Fibroblast of lung (primary cell): ENCODE measurements at regions not wholly inside any gene's neighbourhood (a gene's known extent, or its start where the extent isn't known, plus 50 kb on each side); places are given as distances from the start of the nearest gene placed in this dataset.
A peak's percentile ranks its signal among the peaks of the same experiment; 100 is the strongest.

ENCODE experiments used
- DNase-seq, 2 donors: peaks; one replicate each; pipeline versions ENCODE4 v3.0.0 to v3.0.0-alpha.2; 2010; ENCODE audit warnings: low read depth in 2 of 2
- H2AFZ ChIP-seq: 2 replicates; pipeline ENCODE4 v1.5.1; 2012; ENCODE audit warnings: low read length, control low read depth, inconsistent platforms
- H3K27ac ChIP-seq: 2 replicates; pipeline ENCODE4 v1.5.1; 2011; ENCODE audit warnings: low read length, control low read depth; ENCODE audit not compliant: insufficient read depth
- H3K27me3 ChIP-seq: 2 replicates; pipeline ENCODE4 v1.5.1; 2011; ENCODE audit warnings: mild to moderate bottlenecking, low read length; ENCODE audit not compliant: control insufficient read depth, insufficient read depth
- H3K36me3 ChIP-seq: 2 replicates; pipeline ENCODE4 v1.5.1; 2011; ENCODE audit warnings: low read length; ENCODE audit not compliant: control insufficient read depth, insufficient read depth
- H3K4me1 ChIP-seq: 2 replicates; pipeline ENCODE4 v1.5.1; 2011; ENCODE audit warnings: low read length; ENCODE audit not compliant: control insufficient read depth, insufficient read depth; ENCODE audit errors: extremely low read depth
- H3K4me2 ChIP-seq: 2 replicates; pipeline ENCODE4 v1.5.1; 2011; ENCODE audit warnings: low read length, control low read depth; ENCODE audit not compliant: insufficient read depth; ENCODE audit errors: extremely low read depth
- H3K4me3 ChIP-seq, 4 experiments: fragments of 200-600 bp in 1 of 4; sonication (generic) in 1 of 4; replicated peaks in 1 of 4; 2 replicates each; pipeline ENCODE4 v1.5.1; 2011 to 2016; ENCODE audit warnings: low read length in 4 of 4, low read depth in 3 of 4, mild to moderate bottlenecking in 3 of 4, control low read depth in 2 of 4, inconsistent platforms in 1 of 4, mixed read lengths in 1 of 4; ENCODE audit not compliant: insufficient read depth in 1 of 4; ENCODE audit errors: control extremely low read depth in 1 of 4
- H3K79me2 ChIP-seq: 2 replicates; pipeline ENCODE4 v1.5.1; 2012; ENCODE audit warnings: mild to moderate bottlenecking, low read length, inconsistent platforms; ENCODE audit not compliant: control insufficient read depth, insufficient read depth
- H3K9ac ChIP-seq: 2 replicates; pipeline ENCODE4 v1.5.1; 2011; ENCODE audit warnings: mild to moderate bottlenecking, low read length, control low read depth; ENCODE audit not compliant: insufficient read depth
- H3K9me3 ChIP-seq: 2 replicates; pipeline ENCODE4 v1.5.1; 2012; ENCODE audit warnings: low read depth, low read length; ENCODE audit not compliant: control insufficient read depth, insufficient read depth
- H4K20me1 ChIP-seq: 2 replicates; pipeline ENCODE4 v1.5.1; 2011; ENCODE audit warnings: low read length; ENCODE audit not compliant: control insufficient read depth, insufficient read depth; ENCODE audit errors: extremely low read depth
- CTCF ChIP-seq, 2 donors: IDR thresholded peaks in 1 of 2; conservative IDR thresholded peaks in 1 of 2; 1 replicate in 1 of 2; 2 replicates in 1 of 2; pipeline ENCODE4 v1.5.1; 2011 to 2012; ENCODE audit warnings: low read length in 2 of 2, control low read depth in 1 of 2, inconsistent platforms in 1 of 2, low read depth in 1 of 2, mild to moderate bottlenecking in 1 of 2
- EZH2 ChIP-seq: IDR thresholded peaks from 2 replicates; pipeline ENCODE4 v1.5.1; 2012; ENCODE audit warnings: low read length, control low read depth, mild to moderate bottlenecking; ENCODE audit errors: missing control alignments

- Histone ChIP-seq H2AFZ (no peak overlapping the region), H3K9me3 (no peaks in the 10 kb centered on the region), H3K79me2 (no peaks in the 10 kb centered on the region), H3K9ac (no peak overlapping the region), H3K27me3 (no peaks in the 10 kb centered on the region), H3K4me2 (no peak overlapping the region), H3K36me3 (no peaks in the 10 kb centered on the region), H3K4me1 (no peaks in the 10 kb centered on the region), H4K20me1 (no peaks in the 10 kb centered on the region), H3K27ac (no peak overlapping the region), H3K4me3 (no peak overlapping the region)
- TF ChIP-seq EZH2 = no peak
- no peak for TF ChIP-seq CTCF (conservative IDR thresholded peaks at IDR 0.05 in 1 of 2, IDR thresholded peaks at IDR 0.05 in 1 of 2; ENCODE audit: low read depth in 1 of 2, low read length in 2 of 2)
- no peak for DNase-seq
Measured at GRCh38 chr1:69038379-69038778, 529.3 kb upstream of the LRRC7 start.

- H3K79me2 ChIP-seq = no peaks in the 10 kb centered on the region
- H3K9ac ChIP-seq = no peak overlapping the region
- no peak overlapping the region for H3K4me3 ChIP-seq
- no peaks in the 10 kb centered on the region for H3K36me3 ChIP-seq
- no peaks in the 10 kb centered on the region for H3K9me3 ChIP-seq
- no peaks in the 10 kb centered on the region for H4K20me1 ChIP-seq
- DNase-seq = no peak
- H3K4me2 ChIP-seq = no peak overlapping the region
- H3K27me3 ChIP-seq = no peaks in the 10 kb centered on the region
- no peak for TF ChIP-seq CTCF (conservative IDR thresholded peaks at IDR 0.05 in 1 of 2, IDR thresholded peaks at IDR 0.05 in 1 of 2; ENCODE audit: low read depth in 1 of 2, low read length in 2 of 2)
- no peak for TF ChIP-seq EZH2
- no peak overlapping the region for H3K27ac ChIP-seq
- no peaks in the 10 kb centered on the region for H3K4me1 ChIP-seq
- no peak overlapping the region for H2AFZ ChIP-seq
Measured at GRCh38 chr1:69045572-69045971, 522.1 kb upstream of the LRRC7 start.

GRCh38 chr1:69055194-69055593 is 512.5 kb upstream of the LRRC7 start:
- Histone ChIP-seq H3K9me3 (no peaks in the 10 kb centered on the region), H3K4me3 (no peak overlapping the region), H2AFZ (no peak overlapping the region), H3K4me2 (no peak overlapping the region), H3K36me3 (no peaks in the 10 kb centered on the region), H3K27ac (no peak overlapping the region), H4K20me1 (no peaks in the 10 kb centered on the region), H3K79me2 (no peaks in the 10 kb centered on the region), H3K4me1 (no peaks in the 10 kb centered on the region), H3K27me3 (no peaks in the 10 kb centered on the region), H3K9ac (no peak overlapping the region)
- peak; percentile 13 to 28 for DNase-seq
- TF ChIP-seq EZH2 (no peak), CTCF (conservative IDR thresholded peaks at IDR 0.05 in 1 of 2, IDR thresholded peaks at IDR 0.05 in 1 of 2; ENCODE audit: low read depth in 1 of 2, low read length in 2 of 2) (no peak)
